ENCODE measurements at regions not wholly inside any gene's neighbourhood (a gene's known extent, or its start where the extent isn't known, plus 50 kb on each side); places are given as distances from the start of the nearest gene placed in this dataset.

DNA sequence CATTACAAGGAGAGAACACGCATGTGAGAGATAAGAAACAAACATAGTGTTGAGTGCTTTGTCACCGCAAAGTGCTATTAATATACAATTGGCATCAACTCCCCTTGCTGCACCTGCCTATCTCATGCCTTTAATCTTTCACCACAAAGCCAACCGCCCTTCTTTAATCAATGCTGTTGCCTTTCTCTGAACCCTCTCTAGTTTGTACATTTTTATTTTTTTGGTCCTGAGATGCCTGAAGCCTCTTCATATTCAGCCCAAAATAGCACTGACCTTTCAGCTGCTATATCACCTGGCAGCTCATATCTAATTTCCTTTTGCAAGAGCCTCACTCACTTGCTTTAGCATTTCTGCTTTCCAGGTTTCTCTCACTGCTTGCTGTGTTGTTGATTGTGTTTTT is 504.7 kb downstream of the NUF2 start:
- whole genome bisulfite sequencing (ENCODE audit: insufficient coverage, low coverage, low lambda C conversion rate, missing lambda C conversion rate) = 71% methylated on average over 3 of the region's 3 CpGs
- H3K27me3 ChIP-seq = no peaks in the 10 kb centered on the region
- no peaks in the 10 kb centered on the region for H3K4me1 ChIP-seq
- ATAC-seq (no peak), DNase-seq (no peak)
- no peaks in the 10 kb centered on the region for H3K36me3 ChIP-seq
- intact Hi-C loops (cut with DNase I) = no loop called here
- H3K4me3 ChIP-seq = no peak overlapping the region
- no peak for TF ChIP-seq POLR2A (IDR thresholded peaks at IDR 0.05)
- TF ChIP-seq, protein P1, sequence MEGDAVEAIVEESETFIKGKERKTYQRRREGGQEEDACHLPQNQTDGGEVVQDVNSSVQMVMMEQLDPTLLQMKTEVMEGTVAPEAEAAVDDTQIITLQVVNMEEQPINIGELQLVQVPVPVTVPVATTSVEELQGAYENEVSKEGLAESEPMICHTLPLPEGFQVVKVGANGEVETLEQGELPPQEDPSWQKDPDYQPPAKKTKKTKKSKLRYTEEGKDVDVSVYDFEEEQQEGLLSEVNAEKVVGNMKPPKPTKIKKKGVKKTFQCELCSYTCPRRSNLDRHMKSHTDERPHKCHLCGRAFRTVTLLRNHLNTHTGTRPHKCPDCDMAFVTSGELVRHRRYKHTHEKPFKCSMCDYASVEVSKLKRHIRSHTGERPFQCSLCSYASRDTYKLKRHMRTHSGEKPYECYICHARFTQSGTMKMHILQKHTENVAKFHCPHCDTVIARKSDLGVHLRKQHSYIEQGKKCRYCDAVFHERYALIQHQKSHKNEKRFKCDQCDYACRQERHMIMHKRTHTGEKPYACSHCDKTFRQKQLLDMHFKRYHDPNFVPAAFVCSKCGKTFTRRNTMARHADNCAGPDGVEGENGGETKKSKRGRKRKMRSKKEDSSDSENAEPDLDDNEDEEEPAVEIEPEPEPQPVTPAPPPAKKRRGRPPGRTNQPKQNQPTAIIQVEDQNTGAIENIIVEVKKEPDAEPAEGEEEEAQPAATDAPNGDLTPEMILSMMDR (IDR thresholded peaks at IDR 0.05) = no peak
- no peak overlapping the region for H3K27ac ChIP-seq
- no peaks in the 10 kb centered on the region for H3K9me3 ChIP-seq

DNA sequence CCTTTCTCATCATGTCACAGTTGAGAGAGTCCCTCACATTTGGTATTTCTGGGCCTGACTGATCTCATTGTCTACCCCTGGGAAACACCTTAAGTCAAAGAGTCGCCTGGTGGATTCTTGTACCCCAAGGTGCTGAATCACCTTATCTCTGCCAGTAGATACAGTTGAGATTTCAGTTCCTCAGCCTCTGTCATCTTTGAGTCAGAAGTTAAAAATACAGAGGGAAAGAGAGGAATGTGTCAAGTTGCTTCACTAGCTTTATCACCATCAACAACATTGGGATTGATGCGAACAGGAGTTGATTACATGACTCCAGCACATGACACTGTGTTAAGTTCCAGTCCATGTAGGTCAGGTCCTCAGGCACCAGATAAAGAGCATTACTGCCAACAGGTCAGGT is 513.0 kb downstream of the NUF2 start:
- H3K27me3 ChIP-seq = no peaks in the 10 kb centered on the region
- no peak overlapping the region for H3K27ac ChIP-seq
- no peaks in the 10 kb centered on the region for H3K9me3 ChIP-seq
- ATAC-seq (no peak), DNase-seq (no peak)
- no peaks in the 10 kb centered on the region for H3K36me3 ChIP-seq
- WGBS (ENCODE audit: insufficient coverage, low coverage, low lambda C conversion rate, missing lambda C conversion rate) = 37% methylated on average over 2 of the region's 2 CpGs
- TF ChIP-seq, protein P1 (IDR thresholded peaks at IDR 0.05) = no peak
- TF ChIP-seq POLR2A (IDR thresholded peaks at IDR 0.05) = no peak
- no peak overlapping the region for H3K4me3 ChIP-seq
- H3K4me1 ChIP-seq = no peaks in the 10 kb centered on the region
- intact Hi-C loops (cut with DNase I) = no loop called here

DNA sequence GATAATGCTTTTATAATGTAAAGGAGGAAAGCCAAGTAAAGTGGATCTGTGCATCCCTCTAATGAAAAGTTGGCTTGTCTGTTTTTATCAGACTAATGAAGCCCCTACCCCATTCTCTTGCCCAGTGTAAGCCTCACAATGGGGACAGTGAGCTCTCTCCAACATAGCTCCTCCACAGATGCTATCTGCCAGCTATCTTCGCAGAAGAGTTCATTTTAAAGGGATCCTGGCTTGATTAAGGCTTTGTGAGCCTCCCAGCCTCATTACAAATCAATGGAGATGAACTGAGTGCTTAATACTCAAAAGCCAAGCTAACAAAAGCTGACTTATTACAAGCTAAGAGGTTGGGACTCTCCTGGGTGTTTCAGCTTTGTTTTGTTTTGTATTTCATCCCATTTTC is 514.7 kb downstream of the NUF2 start:
- DNase-seq (no peak), ATAC-seq (no peak)
- no peaks in the 10 kb centered on the region for H3K9me3 ChIP-seq
- intact Hi-C loops (cut with DNase I) = no loop called here
- no CpG with 5 or more reads among the region's 1 CpG for WGBS (ENCODE audit: insufficient coverage, low coverage, low lambda C conversion rate, missing lambda C conversion rate)
- no peak overlapping the region for H3K27ac ChIP-seq
- no peaks in the 10 kb centered on the region for H3K36me3 ChIP-seq
- no peaks in the 10 kb centered on the region for H3K4me1 ChIP-seq
- H3K27me3 ChIP-seq = no peaks in the 10 kb centered on the region
- H3K4me3 ChIP-seq = no peak overlapping the region
- TF ChIP-seq, protein P1 (IDR thresholded peaks at IDR 0.05) = no peak
- no peak for TF ChIP-seq POLR2A (IDR thresholded peaks at IDR 0.05)

DNA sequence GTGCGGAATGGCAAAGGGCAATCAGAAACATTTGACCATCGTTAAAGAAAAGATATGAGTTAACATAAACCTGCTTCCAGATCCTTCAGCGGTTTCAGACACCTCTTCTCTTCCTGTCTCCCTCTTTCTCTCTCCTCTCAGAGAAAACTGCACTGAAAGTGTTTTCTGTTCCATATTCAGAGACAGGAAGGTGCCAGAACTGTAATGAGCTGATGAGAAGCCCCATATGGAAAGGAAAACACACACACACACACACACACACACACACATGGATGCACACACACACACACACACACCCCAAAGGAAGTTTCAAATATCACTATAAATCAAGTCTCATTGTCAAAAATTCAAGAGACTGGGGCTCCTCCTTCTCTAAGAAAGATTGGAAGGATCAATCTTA is 515.5 kb downstream of the NUF2 start:
- intact Hi-C loops (cut with DNase I) = no loop called here
- H3K36me3 ChIP-seq = no peaks in the 10 kb centered on the region

More for the DNA sequence above, 515.5 kb downstream of the NUF2 start:
- Histone ChIP-seq H3K4me1 (no peaks in the 10 kb centered on the region), H3K27ac (no peak overlapping the region), H3K4me3 (no peak overlapping the region), H3K9me3 (no peaks in the 10 kb centered on the region), H3K27me3 (no peaks in the 10 kb centered on the region)
- TF ChIP-seq, protein P1 (IDR thresholded peaks at IDR 0.05) = no peak
- TF ChIP-seq POLR2A (IDR thresholded peaks at IDR 0.05) = no peak
- no peak for ATAC-seq
- 36% methylated on average over 3 of the region's 3 CpGs for WGBS (ENCODE audit: insufficient coverage, low coverage, low lambda C conversion rate, missing lambda C conversion rate)
- no peak for DNase-seq

Measured in right lobe of liver (tissue), 6 donors.